ENCODE measurements at regions not wholly inside any gene's neighbourhood (a gene's known extent, or its start where the extent isn't known, plus 50 kb on each side); places are given as distances from the start of the nearest gene placed in this dataset.

GRCh38 chr13:104733427-104733826 is 1667.2 kb upstream of the SLC10A2 start:
- TF ChIP-seq POLR2A (IDR thresholded peaks at IDR 0.05) = no peak
- TF ChIP-seq, protein P1, sequence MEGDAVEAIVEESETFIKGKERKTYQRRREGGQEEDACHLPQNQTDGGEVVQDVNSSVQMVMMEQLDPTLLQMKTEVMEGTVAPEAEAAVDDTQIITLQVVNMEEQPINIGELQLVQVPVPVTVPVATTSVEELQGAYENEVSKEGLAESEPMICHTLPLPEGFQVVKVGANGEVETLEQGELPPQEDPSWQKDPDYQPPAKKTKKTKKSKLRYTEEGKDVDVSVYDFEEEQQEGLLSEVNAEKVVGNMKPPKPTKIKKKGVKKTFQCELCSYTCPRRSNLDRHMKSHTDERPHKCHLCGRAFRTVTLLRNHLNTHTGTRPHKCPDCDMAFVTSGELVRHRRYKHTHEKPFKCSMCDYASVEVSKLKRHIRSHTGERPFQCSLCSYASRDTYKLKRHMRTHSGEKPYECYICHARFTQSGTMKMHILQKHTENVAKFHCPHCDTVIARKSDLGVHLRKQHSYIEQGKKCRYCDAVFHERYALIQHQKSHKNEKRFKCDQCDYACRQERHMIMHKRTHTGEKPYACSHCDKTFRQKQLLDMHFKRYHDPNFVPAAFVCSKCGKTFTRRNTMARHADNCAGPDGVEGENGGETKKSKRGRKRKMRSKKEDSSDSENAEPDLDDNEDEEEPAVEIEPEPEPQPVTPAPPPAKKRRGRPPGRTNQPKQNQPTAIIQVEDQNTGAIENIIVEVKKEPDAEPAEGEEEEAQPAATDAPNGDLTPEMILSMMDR (IDR thresholded peaks at IDR 0.05) = no peak
